ENCODE measurements at regions not wholly inside any gene's neighbourhood (a gene's known extent, or its start where the extent isn't known, plus 50 kb on each side); places are given as distances from the start of the nearest gene placed in this dataset.
A peak's percentile ranks its signal among the peaks of the same experiment; 100 is the strongest.
"Not testable (repeated sequence)": the region's sequence is repeated elsewhere in the genome, so short reads cannot be mapped to it uniquely, and the experiment has no call there.

GRCh38 chr2:239736358-239737143, 288.6 kb downstream of the NDUFA10 start:
- DNase-seq = no peak

GRCh38 chr2:239735829-239736357, 289.2 kb downstream of the NDUFA10 start:
- no peak for DNase-seq

- peak; percentile 86 for DNase-seq
Observed at GRCh38 chr2:239735131-239735828, 289.9 kb downstream of the NDUFA10 start.

GRCh38 chr2:239734436-239735005, 290.6 kb downstream of the NDUFA10 start:
- DNase-seq = no peak

GRCh38 chr2:239732666-239733010, 292.5 kb downstream of the NDUFA10 start:
- no peak for DNase-seq

- no peak for DNase-seq
Observed at GRCh38 chr2:239731998-239732665, 293.0 kb downstream of the NDUFA10 start.

- no peak for DNase-seq
Observed at GRCh38 chr2:239731422-239731821, 293.7 kb downstream of the NDUFA10 start.

GRCh38 chr2:239730897-239731296, 294.2 kb downstream of the NDUFA10 start:
- no peak for DNase-seq

- not testable (repeated sequence) for DNase-seq
Observed at GRCh38 chr2:239730567-239730882, 294.6 kb downstream of the NDUFA10 start.

GRCh38 chr2:239729681-239730566, 295.2 kb downstream of the NDUFA10 start:
- no peak for DNase-seq

- no peak for DNase-seq
Observed at GRCh38 chr2:239729151-239729550, 296.0 kb downstream of the NDUFA10 start.

- peak; percentile 3 for DNase-seq
Observed at GRCh38 chr2:239728751-239729150, 296.4 kb downstream of the NDUFA10 start.

GRCh38 chr2:239727776-239728600, 297.2 kb downstream of the NDUFA10 start:
- DNase-seq = peak; percentile 78

GRCh38 chr2:239727182-239727775, 297.9 kb downstream of the NDUFA10 start:
- peak; percentile 39 for DNase-seq

GRCh38 chr2:239726631-239727181, 298.4 kb downstream of the NDUFA10 start:
- DNase-seq = no peak

GRCh38 chr2:239726091-239726591, 299.0 kb downstream of the NDUFA10 start:
- DNase-seq = no peak

- DNase-seq = no peak
Observed at GRCh38 chr2:239725551-239725890, 299.6 kb downstream of the NDUFA10 start.

GRCh38 chr2:239724851-239725550, 300.1 kb downstream of the NDUFA10 start:
- no peak for DNase-seq

- no peak for DNase-seq
Observed at GRCh38 chr2:239724194-239724849, 300.8 kb downstream of the NDUFA10 start.

All from retina (tissue), 1 donor.